SU-DHL-6 (cell line): ENCODE measurements at regions not wholly inside any gene's neighbourhood (a gene's known extent, or its start where the extent isn't known, plus 50 kb on each side); places are given as distances from the start of the nearest gene placed in this dataset.

ENCODE experiments used
- H2AFZ ChIP-seq: fragments of 200-600 bp; sonication (generic); 2 replicates; pipeline ENCODE4 v1.6.1; 2014; ENCODE audit warnings: low read depth, mild to moderate bottlenecking, moderate library complexity, mixed read lengths, antibody characterized with exemption, low read length; ENCODE audit not compliant: severe bottlenecking
- H3F3A ChIP-seq: fragments of 200-600 bp; shearing (Covaris generic); 2 replicates; pipeline ENCODE4 v1.6.0; 2016; ENCODE audit warnings: antibody characterized with exemption, mild to moderate bottlenecking; ENCODE audit not compliant: insufficient read depth
- H3K27ac ChIP-seq: fragments of 200-600 bp; sonication (generic); 2 replicates; pipeline ENCODE4 v1.5.1; 2016; ENCODE audit warnings: low read depth, mild to moderate bottlenecking, low read length, moderate library complexity, mixed read lengths
- H3K27me3 ChIP-seq: fragments of 200-600 bp; sonication (generic), shearing (Covaris generic); 2 replicates; pipeline ENCODE4 v1.6.0; 2014; ENCODE audit warnings: mild to moderate bottlenecking, low read length
- H3K36me3 ChIP-seq: fragments of 200-600 bp; sonication (generic); 2 replicates; pipeline ENCODE4 v1.6.1; 2014; ENCODE audit warnings: mild to moderate bottlenecking, low read length, mixed read lengths
- H3K4me2 ChIP-seq: fragments of 300-600, 200-600 bp; shearing (Covaris generic), sonication (generic); 2 replicates; pipeline ENCODE4 v1.6.0; 2014; ENCODE audit warnings: low read length, low read depth, mild to moderate bottlenecking; ENCODE audit not compliant: poor library complexity, severe bottlenecking
- H3K4me3 ChIP-seq: fragments of 200-600 bp; sonication (generic); 2 replicates; pipeline ENCODE4 v1.5.1; 2014; ENCODE audit warnings: antibody characterized with exemption, low read length, mild to moderate bottlenecking, mixed read lengths; ENCODE audit not compliant: insufficient read depth, poor library complexity, severe bottlenecking
- H3K79me2 ChIP-seq: fragments of 200-600 bp; sonication (generic); 2 replicates; pipeline ENCODE4 v1.6.1; 2014; ENCODE audit warnings: mild to moderate bottlenecking, low read length, moderate library complexity; ENCODE audit not compliant: insufficient read depth
- H3K9ac ChIP-seq: fragments of 200-600 bp; sonication (generic); 2 replicates; pipeline ENCODE4 v1.7.0; 2014; ENCODE audit warnings: mild to moderate bottlenecking, low read length
- H3K9me2 ChIP-seq: fragments of 200-600 bp; sonication (generic); replicated peaks from 2 replicates; pipeline ENCODE4 v1.6.1; 2014; ENCODE audit warnings: low read length; ENCODE audit not compliant: insufficient read depth
- H3K9me3 ChIP-seq: fragments of 200-600 bp; sonication (generic); 2 replicates; pipeline ENCODE4 v1.6.1; 2014; ENCODE audit warnings: low read length, mixed read lengths; ENCODE audit not compliant: insufficient read depth
- H4K20me1 ChIP-seq: fragments of 200-600 bp; sonication (generic); 2 replicates; pipeline ENCODE4 v1.6.1; 2014; ENCODE audit warnings: low read depth, mild to moderate bottlenecking, antibody characterized with exemption, low read length, moderate library complexity, mixed read lengths
- EZH2phosphoT487 ChIP-seq: fragments of 200-600 bp; sonication (generic), shearing (Covaris generic); conservative IDR thresholded peaks from 2 replicates; pipeline ENCODE4 v1.6.1; 2018; ENCODE audit warnings: mild to moderate bottlenecking, antibody characterized with exemption, low read length, moderate library complexity, mixed read lengths
- TF ChIP-seq, protein P1 (sequence below): fragments of 200-600 bp; sonication (generic); IDR thresholded peaks from one replicate; pipeline ENCODE4 v1.5.1; 2017; ENCODE audit warnings: antibody characterized with exemption, mild to moderate bottlenecking, low read length, moderate library complexity; ENCODE audit not compliant: insufficient read depth, poor library complexity, severe bottlenecking

DNA sequence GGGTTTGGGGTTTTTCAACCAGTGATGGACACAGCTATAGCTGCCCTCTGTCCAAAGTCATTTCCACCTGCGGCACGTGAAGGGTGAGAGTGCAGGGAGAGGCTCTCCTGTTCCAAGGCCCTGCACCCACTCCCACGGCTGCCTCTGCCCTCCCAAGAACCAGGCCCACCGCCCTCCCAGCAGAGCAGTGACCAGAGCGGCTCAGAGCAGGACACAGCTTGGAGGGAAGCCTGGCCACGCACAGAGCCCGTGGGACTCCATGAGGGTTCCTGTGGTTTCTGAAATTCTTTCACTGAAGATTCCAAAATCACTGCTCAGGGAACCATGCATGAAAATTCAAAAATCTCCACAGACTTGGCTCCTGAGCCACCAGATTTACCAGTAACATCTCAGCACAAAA, 67.3 kb upstream of the SALL3 start:
- Histone ChIP-seq H3K36me3 (no peaks in the 10 kb centered on the region), H3K9me2 (no peaks in the 10 kb centered on the region), H3F3A (no peaks in the 10 kb centered on the region), H3K4me2 (no peak overlapping the region), H4K20me1 (no peaks in the 10 kb centered on the region), H2AFZ (no peak overlapping the region), H3K27ac (no peak overlapping the region), H3K9me3 (no peaks in the 10 kb centered on the region), H3K27me3 (no peaks in the 10 kb centered on the region), H3K79me2 (no peaks in the 10 kb centered on the region), H3K4me3 (no peak overlapping the region), H3K9ac (no peak overlapping the region)
- TF ChIP-seq EZH2phosphoT487, result no peak
- TF ChIP-seq, protein P1, sequence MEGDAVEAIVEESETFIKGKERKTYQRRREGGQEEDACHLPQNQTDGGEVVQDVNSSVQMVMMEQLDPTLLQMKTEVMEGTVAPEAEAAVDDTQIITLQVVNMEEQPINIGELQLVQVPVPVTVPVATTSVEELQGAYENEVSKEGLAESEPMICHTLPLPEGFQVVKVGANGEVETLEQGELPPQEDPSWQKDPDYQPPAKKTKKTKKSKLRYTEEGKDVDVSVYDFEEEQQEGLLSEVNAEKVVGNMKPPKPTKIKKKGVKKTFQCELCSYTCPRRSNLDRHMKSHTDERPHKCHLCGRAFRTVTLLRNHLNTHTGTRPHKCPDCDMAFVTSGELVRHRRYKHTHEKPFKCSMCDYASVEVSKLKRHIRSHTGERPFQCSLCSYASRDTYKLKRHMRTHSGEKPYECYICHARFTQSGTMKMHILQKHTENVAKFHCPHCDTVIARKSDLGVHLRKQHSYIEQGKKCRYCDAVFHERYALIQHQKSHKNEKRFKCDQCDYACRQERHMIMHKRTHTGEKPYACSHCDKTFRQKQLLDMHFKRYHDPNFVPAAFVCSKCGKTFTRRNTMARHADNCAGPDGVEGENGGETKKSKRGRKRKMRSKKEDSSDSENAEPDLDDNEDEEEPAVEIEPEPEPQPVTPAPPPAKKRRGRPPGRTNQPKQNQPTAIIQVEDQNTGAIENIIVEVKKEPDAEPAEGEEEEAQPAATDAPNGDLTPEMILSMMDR, result no peak

DNA sequence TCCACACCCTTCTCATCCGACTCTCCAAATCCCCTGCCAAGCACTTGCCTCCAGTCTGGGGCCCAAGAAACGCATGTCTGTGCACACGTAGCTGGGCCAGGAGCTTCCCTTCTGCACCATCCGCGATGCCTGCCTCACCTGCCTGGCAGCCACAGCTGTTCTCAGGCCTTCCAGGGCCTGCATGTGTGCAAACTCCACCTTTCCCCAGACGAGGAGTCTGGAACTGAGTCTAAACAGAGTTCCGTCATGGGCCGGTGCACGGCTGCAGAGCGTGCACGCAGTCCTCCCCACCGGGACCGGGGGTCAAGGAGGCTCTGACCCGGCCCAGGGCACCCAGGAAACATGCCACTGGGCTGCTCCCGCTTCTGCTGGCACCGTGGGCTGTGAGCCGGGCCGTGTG, 66.8 kb upstream of the SALL3 start:
- Histone ChIP-seq H3K79me2 (no peaks in the 10 kb centered on the region), H3K4me3 (no peak overlapping the region), H3K4me2 (no peak overlapping the region), H3K27ac (no peak overlapping the region), H3K36me3 (no peaks in the 10 kb centered on the region), H3F3A (no peaks in the 10 kb centered on the region), H3K27me3 (no peaks in the 10 kb centered on the region), H2AFZ (no peak overlapping the region), H3K9me3 (no peaks in the 10 kb centered on the region), H4K20me1 (no peaks in the 10 kb centered on the region), H3K9me2 (no peaks in the 10 kb centered on the region), H3K9ac (no peak overlapping the region)
- TF ChIP-seq EZH2phosphoT487, result no peak
- TF ChIP-seq, protein P1, result no peak

DNA sequence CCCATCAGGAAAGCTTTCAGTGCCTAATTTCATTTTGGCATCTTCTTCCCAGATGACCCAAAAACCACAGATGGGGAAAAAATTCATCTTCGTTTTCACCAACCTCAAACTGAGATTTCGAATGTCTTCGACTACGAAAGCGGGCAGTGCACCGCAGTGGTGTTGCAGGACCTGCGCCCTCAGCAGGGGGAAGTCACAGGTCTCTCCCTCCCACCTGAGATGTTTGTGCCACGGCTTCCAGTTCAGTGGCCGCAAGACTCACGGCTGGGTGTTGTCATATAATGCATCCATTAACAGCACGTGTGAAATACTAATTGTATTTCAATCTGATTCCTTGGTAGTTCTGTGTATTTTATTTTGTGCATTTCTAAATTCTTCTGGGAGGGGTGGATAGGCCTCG, 66.2 kb upstream of the SALL3 start:
- H3K27ac ChIP-seq, result no peak overlapping the region
- no peak overlapping the region for H3K4me2 ChIP-seq
- no peak overlapping the region for H2AFZ ChIP-seq
- H3K79me2 ChIP-seq, result no peaks in the 10 kb centered on the region
- no peaks in the 10 kb centered on the region for H3K9me2 ChIP-seq
- H3K27me3 ChIP-seq, result no peaks in the 10 kb centered on the region
- H3K9me3 ChIP-seq, result no peaks in the 10 kb centered on the region
- no peak overlapping the region for H3K9ac ChIP-seq
- H3K36me3 ChIP-seq, result no peaks in the 10 kb centered on the region
- TF ChIP-seq EZH2phosphoT487, result no peak
- TF ChIP-seq, protein P1, result no peak
- no peaks in the 10 kb centered on the region for H3F3A ChIP-seq
- no peaks in the 10 kb centered on the region for H4K20me1 ChIP-seq
- H3K4me3 ChIP-seq, result no peak overlapping the region
